NB4 (cell line): ENCODE measurements at regions not wholly inside any gene's neighbourhood (a gene's known extent, or its start where the extent isn't known, plus 50 kb on each side); places are given as distances from the start of the nearest gene placed in this dataset.

ENCODE experiments used
- DNase-seq: peaks from one replicate; pipeline ENCODE4 v3.0.0; 2010; ENCODE audit warnings: low read depth
- H3K4me3 ChIP-seq: one replicate; pipeline ENCODE4 v1.5.1; 2011; ENCODE audit warnings: mild to moderate bottlenecking, low read depth, low read length, moderate library complexity
- MYC ChIP-seq: IDR thresholded peaks from 2 replicates; pipeline ENCODE4 v1.6.1; 2011; ENCODE audit warnings: low read depth, low read length
- POLR2A ChIP-seq: IDR thresholded peaks from 2 replicates; pipeline ENCODE4 v1.6.1; 2011; ENCODE audit warnings: mild to moderate bottlenecking; ENCODE audit not compliant: insufficient read length; ENCODE audit errors: extremely low read depth
- TF ChIP-seq, protein P1 (sequence below): IDR thresholded peaks from 2 replicates; pipeline ENCODE4 v1.6.1; 2011; ENCODE audit warnings: low read depth, low read length
- TF ChIP-seq, protein P2 (sequence below): IDR thresholded peaks from one replicate; pipeline ENCODE4 v1.5.1; 2012; ENCODE audit warnings: low read depth, low read length

DNA sequence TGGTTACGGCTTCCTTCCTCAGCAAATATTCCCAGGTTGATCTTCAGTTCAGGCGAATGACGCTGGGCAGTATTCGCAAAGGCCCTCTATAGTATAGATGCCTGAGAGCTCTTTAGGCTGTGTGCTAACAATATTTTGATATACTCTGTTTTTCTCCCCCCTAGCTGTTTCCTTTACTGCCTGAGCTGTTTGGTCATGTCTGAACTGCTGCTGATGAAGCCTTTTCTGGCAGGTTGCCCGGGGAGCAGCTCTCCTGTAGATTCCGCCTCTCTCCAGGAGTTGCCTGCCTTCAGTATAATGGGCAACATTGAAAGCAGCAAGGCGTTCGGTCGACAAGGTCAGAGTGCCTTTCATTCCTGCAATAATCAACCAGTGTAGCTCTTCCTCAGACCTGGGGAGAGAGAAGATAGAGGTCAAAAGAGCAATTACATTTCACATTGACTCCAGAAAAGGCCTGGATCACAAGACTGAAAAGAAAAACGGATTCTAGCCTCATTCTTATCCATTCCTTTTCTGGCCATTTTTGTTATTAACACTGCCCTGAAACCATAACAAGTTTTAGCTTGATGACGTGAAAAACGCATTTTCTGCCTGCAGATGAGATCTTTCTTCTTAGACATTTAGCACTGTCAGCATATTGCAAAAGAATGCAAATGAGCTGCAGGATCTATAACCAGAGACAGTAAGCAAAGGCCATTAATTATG, 60.1 kb upstream of the ZNF608 start:
- no peak for DNase-seq
- TF ChIP-seq, protein P1, sequence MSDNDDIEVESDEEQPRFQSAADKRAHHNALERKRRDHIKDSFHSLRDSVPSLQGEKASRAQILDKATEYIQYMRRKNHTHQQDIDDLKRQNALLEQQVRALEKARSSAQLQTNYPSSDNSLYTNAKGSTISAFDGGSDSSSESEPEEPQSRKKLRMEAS: no peak
- TF ChIP-seq POLR2A (no peak), MYC (no peak)
- TF ChIP-seq, protein P2, sequence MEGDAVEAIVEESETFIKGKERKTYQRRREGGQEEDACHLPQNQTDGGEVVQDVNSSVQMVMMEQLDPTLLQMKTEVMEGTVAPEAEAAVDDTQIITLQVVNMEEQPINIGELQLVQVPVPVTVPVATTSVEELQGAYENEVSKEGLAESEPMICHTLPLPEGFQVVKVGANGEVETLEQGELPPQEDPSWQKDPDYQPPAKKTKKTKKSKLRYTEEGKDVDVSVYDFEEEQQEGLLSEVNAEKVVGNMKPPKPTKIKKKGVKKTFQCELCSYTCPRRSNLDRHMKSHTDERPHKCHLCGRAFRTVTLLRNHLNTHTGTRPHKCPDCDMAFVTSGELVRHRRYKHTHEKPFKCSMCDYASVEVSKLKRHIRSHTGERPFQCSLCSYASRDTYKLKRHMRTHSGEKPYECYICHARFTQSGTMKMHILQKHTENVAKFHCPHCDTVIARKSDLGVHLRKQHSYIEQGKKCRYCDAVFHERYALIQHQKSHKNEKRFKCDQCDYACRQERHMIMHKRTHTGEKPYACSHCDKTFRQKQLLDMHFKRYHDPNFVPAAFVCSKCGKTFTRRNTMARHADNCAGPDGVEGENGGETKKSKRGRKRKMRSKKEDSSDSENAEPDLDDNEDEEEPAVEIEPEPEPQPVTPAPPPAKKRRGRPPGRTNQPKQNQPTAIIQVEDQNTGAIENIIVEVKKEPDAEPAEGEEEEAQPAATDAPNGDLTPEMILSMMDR: no peak
- H3K4me3 ChIP-seq: no peak overlapping the region

DNA sequence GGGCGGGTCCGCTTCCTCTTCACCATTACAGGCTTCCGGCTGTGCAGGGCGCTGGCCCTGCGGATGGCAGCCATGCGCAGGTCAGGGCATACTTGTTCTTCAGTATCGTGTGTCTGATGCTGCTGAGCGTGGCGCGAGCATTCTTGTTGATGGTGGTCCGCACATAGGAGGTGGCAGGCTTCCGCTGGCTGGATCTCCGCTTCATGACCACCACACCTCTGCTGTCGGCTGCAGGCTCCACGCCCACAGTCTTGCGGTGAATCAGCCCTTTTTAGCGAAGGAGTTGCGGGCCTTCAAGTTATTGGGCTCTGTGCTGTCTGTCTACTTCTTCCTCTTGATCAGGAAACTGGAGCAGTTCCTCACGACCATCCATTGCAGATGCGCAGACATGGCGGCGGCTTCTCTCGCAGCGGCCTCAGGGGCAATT, 62.4 kb upstream of the ZNF608 start:
- no peak overlapping the region for H3K4me3 ChIP-seq
- TF ChIP-seq POLR2A (no peak), MYC (no peak)
- TF ChIP-seq, protein P1: no peak
- TF ChIP-seq, protein P2: no peak
- no peak for DNase-seq

DNA sequence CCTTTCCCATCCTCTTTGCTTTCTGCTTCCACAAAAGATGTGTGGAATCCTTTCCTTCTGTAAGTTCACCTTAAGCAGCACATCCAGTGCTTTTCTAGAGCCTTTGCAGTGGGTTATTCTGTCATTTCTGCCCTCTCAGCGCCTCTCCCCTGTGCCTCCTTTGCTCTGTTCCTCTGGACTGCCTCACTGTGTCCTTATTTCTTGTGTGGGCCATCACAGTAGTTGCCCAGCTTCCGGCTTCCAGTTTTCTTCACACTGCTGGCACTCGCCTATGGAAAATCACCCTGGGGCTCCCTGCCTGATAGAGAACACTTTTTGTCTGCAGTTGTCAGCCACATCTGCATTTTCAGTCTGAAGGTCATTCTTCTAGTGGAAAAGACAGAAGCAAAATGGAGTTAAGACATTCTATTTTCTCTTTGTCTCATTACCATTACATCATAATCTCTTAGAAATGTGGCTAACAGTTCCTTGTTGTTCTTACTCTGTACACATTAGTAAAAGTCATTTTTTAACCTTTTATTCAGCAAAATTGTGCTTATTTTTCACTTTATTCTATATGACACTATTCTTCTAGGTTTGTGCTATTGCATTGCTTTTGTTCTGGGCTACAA, 64.1 kb upstream of the ZNF608 start:
- TF ChIP-seq, protein P2: no peak
- TF ChIP-seq MYC (no peak), POLR2A (no peak)
- TF ChIP-seq, protein P1: no peak
- DNase-seq: no peak
- H3K4me3 ChIP-seq: no peak overlapping the region

DNA sequence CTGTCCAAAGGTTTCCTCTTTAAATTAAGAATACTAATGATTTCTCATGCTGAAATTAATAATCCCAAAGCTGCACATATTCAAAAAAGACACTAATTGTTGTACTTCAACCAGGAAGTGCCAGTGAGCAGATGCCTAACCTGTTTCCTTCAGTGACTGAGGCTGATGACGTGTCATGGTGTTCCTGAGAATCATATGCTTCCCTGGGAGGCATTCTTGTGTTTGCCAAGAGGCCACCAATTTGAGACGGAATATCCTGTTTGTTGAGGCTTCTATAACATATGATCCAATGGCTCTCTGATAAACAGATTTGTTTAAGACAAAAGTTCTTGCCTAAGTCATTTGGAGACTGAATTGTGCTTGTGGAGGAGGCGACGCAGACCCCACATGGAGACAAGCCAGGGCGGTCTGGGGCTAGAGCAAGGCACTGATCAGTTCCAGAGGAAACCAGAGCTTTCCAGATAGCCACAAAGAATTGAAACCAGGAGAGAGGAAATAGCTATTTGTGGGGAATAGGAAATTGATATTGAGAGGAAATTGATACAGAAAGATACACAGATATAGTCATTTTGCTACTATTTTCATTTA, 66.4 kb upstream of the ZNF608 start:
- TF ChIP-seq POLR2A (no peak), MYC (no peak)
- TF ChIP-seq, protein P2: no peak
- TF ChIP-seq, protein P1: no peak
- H3K4me3 ChIP-seq: no peak overlapping the region
- DNase-seq: no peak

DNA sequence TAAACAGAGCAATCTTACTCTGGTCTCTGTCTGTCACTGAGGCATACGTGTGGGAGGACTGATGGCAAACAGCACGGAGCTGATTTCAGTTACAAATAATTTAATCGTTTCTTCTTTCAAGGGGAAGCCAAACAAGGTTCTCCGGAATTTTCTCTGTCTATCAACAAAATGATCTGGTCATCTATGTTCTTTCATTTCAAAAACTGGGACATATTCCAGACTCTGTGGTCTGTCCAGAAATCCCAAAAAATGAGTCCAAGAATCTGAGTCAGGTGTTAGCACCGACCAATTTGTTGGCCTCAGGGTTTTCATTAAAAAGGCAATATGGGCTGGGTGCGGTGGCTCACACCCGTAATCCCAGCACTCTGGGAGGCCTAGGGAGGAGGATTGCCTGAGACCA, 69.9 kb upstream of the ZNF608 start:
- no peak overlapping the region for H3K4me3 ChIP-seq

More for the DNA sequence above, 69.9 kb upstream of the ZNF608 start:
- DNase-seq: no peak
- TF ChIP-seq POLR2A: no peak
- TF ChIP-seq, protein P1: no peak
- TF ChIP-seq, protein P2: no peak
- no peak for TF ChIP-seq MYC
